Neural crest cell (in vitro differentiated cells): ENCODE measurements at regions not wholly inside any gene's neighbourhood (a gene's known extent, or its start where the extent isn't known, plus 50 kb on each side); places are given as distances from the start of the nearest gene placed in this dataset.
"Not testable (repeated sequence)": the region's sequence is repeated elsewhere in the genome, so short reads cannot be mapped to it uniquely, and the experiment has no call there.

ENCODE experiments used
- DNase-seq: peaks from one replicate; pipeline ENCODE4 v3.0.0; 2021; ENCODE audit warnings: low read depth, mixed read lengths, low spot score
- H3K27ac Mint-ChIP-seq: one replicate; pipeline ENCODE4 v1.8.0; 2021; ENCODE audit warnings: mild to moderate bottlenecking, mixed read lengths; ENCODE audit not compliant: unreplicated experiment
- H3K27me3 Mint-ChIP-seq: 2 replicates; pipeline ENCODE4 v1.8.0; 2021; ENCODE audit warnings: low read depth, mild to moderate bottlenecking, mixed read lengths
- H3K36me3 Mint-ChIP-seq: 2 replicates; pipeline ENCODE4 v1.8.0; 2021; ENCODE audit warnings: low read depth, mild to moderate bottlenecking, mixed read lengths
- H3K4me1 Mint-ChIP-seq: 2 replicates; pipeline ENCODE4 v1.8.0; 2021; ENCODE audit warnings: mixed read lengths
- H3K4me3 Mint-ChIP-seq: one replicate; pipeline ENCODE4 v1.8.0; 2021; ENCODE audit warnings: mild to moderate bottlenecking, mixed read lengths
- H3K9me3 Mint-ChIP-seq: 2 replicates; pipeline ENCODE4 v1.8.0; 2021; ENCODE audit warnings: mixed read lengths
- CTCF ChIP-seq: fragments of 200-600 bp; sonication (generic); conservative IDR thresholded peaks from 2 replicates; pipeline ENCODE4 v1.5.0; 2021; ENCODE audit warnings: antibody characterized with exemption, mild to moderate bottlenecking

GRCh38 chr16:26497896-26498295, 568.8 kb upstream of the C16orf82 start:
- TF ChIP-seq CTCF = no peak
- no peak for DNase-seq
- Mint-ChIP-seq H3K27ac (no peak overlapping the region), H3K9me3 (no peaks in the 10 kb centered on the region), H3K36me3 (no peaks in the 10 kb centered on the region), H3K4me3 (no peak overlapping the region), H3K27me3 (no peaks in the 10 kb centered on the region), H3K4me1 (no peaks in the 10 kb centered on the region)

GRCh38 chr16:26500326-26500725, 566.4 kb upstream of the C16orf82 start:
- TF ChIP-seq CTCF = no peak
- Mint-ChIP-seq H3K27me3 (no peaks in the 10 kb centered on the region), H3K27ac (peak overlapping the region; percentile 17), H3K4me3 (no peak overlapping the region), H3K4me1 (peaks cover 5% of the 10 kb centered on the region), H3K9me3 (no peaks in the 10 kb centered on the region), H3K36me3 (no peaks in the 10 kb centered on the region)
- DNase-seq = no peak

DNA sequence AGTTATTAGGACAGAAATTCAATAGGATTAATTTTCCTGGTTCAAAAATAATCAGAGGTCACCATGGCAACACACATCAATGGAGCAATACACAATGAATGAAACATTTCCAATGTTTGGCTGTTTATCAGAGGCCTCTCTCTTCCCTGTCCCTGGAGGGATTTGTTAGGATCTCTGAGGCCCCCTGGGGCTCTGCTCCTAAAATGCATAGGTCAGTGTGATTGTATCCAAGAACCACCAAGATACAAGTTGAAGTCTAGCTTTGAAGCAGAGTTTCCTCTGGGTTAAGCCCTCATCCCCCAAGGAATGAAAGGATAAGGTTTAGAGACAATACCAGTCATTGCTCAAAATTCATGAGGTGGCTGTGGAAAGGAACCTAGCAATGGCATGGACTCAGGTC, 561.2 kb upstream of the C16orf82 start:
- TF ChIP-seq CTCF = no peak
- Mint-ChIP-seq H3K9me3 (no peaks in the 10 kb centered on the region), H3K4me3 (no peak overlapping the region), H3K27me3 (no peaks in the 10 kb centered on the region), H3K36me3 (no peaks in the 10 kb centered on the region), H3K27ac (no peak overlapping the region), H3K4me1 (peaks cover 13% of the 10 kb centered on the region)
- no peak for DNase-seq

- H3K4me1 Mint-ChIP-seq = peaks cover 13% of the 10 kb centered on the region
- not testable (repeated sequence) for H3K27ac Mint-ChIP-seq, H3K9me3 Mint-ChIP-seq, DNase-seq, H3K4me3 Mint-ChIP-seq, H3K27me3 Mint-ChIP-seq, H3K36me3 Mint-ChIP-seq
Observed at GRCh38 chr16:26508946-26509345, 557.8 kb upstream of the C16orf82 start.

GRCh38 chr16:26510924-26511323, 555.8 kb upstream of the C16orf82 start:
- no peak overlapping the region for H3K27ac Mint-ChIP-seq
- H3K36me3 Mint-ChIP-seq = no peaks in the 10 kb centered on the region
- H3K27me3 Mint-ChIP-seq = no peaks in the 10 kb centered on the region
- DNase-seq = no peak
- no peaks in the 10 kb centered on the region for H3K9me3 Mint-ChIP-seq
- H3K4me1 Mint-ChIP-seq = peaks cover 3% of the 10 kb centered on the region
- no peak overlapping the region for H3K4me3 Mint-ChIP-seq
- TF ChIP-seq CTCF = no peak

DNA sequence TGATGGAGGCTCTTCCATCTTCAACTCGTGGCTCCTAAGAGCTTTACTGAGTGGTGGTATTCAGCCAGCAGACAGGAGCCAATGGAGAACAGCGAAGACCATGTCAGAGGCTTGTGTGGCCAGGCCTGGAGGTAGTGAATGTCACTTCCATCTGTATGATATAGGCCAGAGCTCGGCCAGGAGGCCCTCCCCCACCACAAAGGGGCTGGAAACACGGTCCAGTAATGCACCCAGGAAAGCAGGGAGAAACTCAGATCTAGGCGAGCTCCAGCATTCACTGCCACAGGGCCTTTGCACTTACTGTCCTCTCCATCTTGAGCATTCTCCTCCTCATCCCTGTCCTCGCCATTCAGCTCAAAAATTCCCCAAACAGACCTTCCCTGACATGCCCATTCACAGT, 555.3 kb upstream of the C16orf82 start:
- Mint-ChIP-seq H3K4me3 (no peak overlapping the region), H3K4me1 (no peaks in the 10 kb centered on the region), H3K36me3 (no peaks in the 10 kb centered on the region), H3K9me3 (no peaks in the 10 kb centered on the region), H3K27me3 (no peaks in the 10 kb centered on the region), H3K27ac (no peak overlapping the region)
- no peak for DNase-seq
- no peak for TF ChIP-seq CTCF
